ENCODE measurements at regions not wholly inside any gene's neighbourhood (a gene's known extent, or its start where the extent isn't known, plus 50 kb on each side); places are given as distances from the start of the nearest gene placed in this dataset.

DNA sequence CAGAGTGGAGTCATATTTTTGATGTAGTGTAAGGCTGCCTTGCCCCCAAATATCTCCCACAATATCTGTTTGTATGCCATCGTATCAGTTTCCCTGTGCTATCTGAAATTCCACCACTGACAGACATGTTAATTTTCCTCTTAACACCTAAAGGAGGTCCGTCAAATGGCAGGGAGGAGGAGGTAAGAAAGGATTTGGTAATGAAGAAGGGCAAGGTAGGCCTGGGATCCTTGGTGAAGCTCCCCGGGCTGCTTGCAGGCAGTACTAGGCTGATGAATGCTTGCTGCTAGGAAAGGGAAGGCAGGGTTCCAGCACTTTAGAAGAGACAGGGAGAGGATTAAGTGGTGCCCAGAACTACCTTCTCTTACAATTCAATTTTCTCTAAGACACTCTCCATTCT is 402.4 kb upstream of the ZP4 start:
- TF ChIP-seq, protein P1, sequence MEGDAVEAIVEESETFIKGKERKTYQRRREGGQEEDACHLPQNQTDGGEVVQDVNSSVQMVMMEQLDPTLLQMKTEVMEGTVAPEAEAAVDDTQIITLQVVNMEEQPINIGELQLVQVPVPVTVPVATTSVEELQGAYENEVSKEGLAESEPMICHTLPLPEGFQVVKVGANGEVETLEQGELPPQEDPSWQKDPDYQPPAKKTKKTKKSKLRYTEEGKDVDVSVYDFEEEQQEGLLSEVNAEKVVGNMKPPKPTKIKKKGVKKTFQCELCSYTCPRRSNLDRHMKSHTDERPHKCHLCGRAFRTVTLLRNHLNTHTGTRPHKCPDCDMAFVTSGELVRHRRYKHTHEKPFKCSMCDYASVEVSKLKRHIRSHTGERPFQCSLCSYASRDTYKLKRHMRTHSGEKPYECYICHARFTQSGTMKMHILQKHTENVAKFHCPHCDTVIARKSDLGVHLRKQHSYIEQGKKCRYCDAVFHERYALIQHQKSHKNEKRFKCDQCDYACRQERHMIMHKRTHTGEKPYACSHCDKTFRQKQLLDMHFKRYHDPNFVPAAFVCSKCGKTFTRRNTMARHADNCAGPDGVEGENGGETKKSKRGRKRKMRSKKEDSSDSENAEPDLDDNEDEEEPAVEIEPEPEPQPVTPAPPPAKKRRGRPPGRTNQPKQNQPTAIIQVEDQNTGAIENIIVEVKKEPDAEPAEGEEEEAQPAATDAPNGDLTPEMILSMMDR (conservative IDR thresholded peaks at IDR 0.05; ENCODE audit: low read length): no peak
- no peak for TF ChIP-seq EZH2phosphoT487 (IDR thresholded peaks at IDR 0.05; ENCODE audit: borderline replicate concordance, low read depth, low read length)

Data from OCI-LY7 (cell line).